ENCODE measurements at regions not wholly inside any gene's neighbourhood (a gene's known extent, or its start where the extent isn't known, plus 50 kb on each side); places are given as distances from the start of the nearest gene placed in this dataset.
"Not testable (repeated sequence)": the region's sequence is repeated elsewhere in the genome, so short reads cannot be mapped to it uniquely, and the experiment has no call there.

DNA sequence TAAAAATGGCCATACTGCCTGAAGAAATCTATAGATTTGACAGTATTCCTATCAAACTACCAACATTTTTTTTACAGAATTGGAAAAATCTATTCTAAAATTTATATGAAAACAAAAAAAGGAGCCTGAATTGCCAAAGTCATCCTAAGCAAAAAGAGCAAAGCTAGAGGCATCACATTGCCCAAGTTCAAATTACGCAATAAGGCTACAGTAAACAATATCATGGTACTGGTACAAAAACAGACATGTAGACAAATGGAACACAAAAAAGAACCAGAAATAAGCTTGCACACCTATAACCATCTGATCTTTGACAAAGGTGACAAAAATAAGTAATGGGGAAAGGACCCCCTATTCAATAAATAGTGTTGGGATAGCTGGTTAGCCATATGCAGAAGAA, 50.2 kb upstream of the THSD7B start:
- Histone ChIP-seq H2AFZ (ENCODE audit: low read depth, low read length) (no peak overlapping the region), H3K4me1 (ENCODE audit: insufficient read depth, low read length) (no peaks in the 10 kb centered on the region), H3K4me3 (ENCODE audit: low read length) (no peak overlapping the region), H3K9me3 (ENCODE audit: low read length) (no peaks in the 10 kb centered on the region), H3K36me3 (ENCODE audit: insufficient read depth, low read length) (no peaks in the 10 kb centered on the region), H3K27me3 (ENCODE audit: insufficient read depth, low read length) (no peaks in the 10 kb centered on the region)

DNA sequence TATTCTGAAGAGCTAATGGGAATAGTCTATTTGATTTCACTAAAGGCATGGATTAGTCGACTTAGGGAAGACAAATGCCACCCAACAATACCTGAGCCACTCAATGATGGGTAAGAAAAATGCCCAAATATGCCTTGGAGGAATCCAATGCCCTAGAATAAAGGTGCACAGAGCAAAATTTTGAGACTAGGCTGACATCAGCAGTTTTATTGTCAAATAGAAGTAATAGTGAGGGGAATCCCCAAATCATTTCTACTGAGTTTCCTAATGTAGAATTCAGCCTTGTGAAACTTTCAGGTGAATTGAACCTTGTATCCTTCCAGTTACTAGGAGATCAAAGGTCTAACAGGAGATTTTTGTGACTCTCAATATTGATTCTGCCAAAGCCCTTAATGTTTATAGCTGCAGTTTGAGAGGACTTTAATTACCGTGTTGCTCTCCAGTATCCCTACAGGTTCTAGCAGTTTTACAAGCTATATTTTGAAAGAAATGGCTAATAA, 50.8 kb upstream of the THSD7B start:
- no peaks in the 10 kb centered on the region for H3K36me3 ChIP-seq (ENCODE audit: insufficient read depth, low read length)
- H3K4me3 ChIP-seq (ENCODE audit: low read length) = no peak overlapping the region
- H3K9me3 ChIP-seq (ENCODE audit: low read length) = no peaks in the 10 kb centered on the region
- H3K4me1 ChIP-seq (ENCODE audit: insufficient read depth, low read length) = no peaks in the 10 kb centered on the region
- no peak overlapping the region for H2AFZ ChIP-seq (ENCODE audit: low read depth, low read length)
- no peaks in the 10 kb centered on the region for H3K27me3 ChIP-seq (ENCODE audit: insufficient read depth, low read length)

GRCh38 chr2:136713739-136714138, 51.6 kb upstream of the THSD7B start:
- Histone ChIP-seq H3K27me3 (ENCODE audit: insufficient read depth, low read length) (no peaks in the 10 kb centered on the region), H3K9me3 (ENCODE audit: low read length) (no peaks in the 10 kb centered on the region), H3K36me3 (ENCODE audit: insufficient read depth, low read length) (no peaks in the 10 kb centered on the region), H2AFZ (ENCODE audit: low read depth, low read length) (no peak overlapping the region), H3K4me1 (ENCODE audit: insufficient read depth, low read length) (no peaks in the 10 kb centered on the region), H3K4me3 (ENCODE audit: low read length) (no peak overlapping the region)

DNA sequence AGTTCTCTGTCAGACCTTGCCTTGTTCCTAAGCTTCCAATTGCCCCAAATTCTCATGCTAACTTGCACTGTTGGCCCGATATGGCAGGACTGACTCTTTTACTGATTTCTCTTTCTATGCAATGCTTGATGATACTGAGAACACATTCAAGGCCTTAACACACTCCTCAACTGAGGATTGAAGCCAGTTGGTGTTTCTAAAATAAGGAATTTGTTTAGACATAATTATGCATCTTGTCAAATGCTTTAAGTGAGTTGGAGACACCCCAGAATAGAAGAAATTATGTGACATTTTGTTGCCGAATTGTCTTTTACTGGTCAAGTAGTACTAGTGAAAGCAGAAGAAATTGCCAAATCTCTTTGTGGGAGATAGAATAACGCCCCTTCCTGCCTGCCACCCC, 60.0 kb upstream of the THSD7B start:
- H3K9me3 ChIP-seq (ENCODE audit: low read length) = no peaks in the 10 kb centered on the region
- H2AFZ ChIP-seq (ENCODE audit: low read depth, low read length) = no peak overlapping the region
- H3K36me3 ChIP-seq (ENCODE audit: insufficient read depth, low read length) = no peaks in the 10 kb centered on the region
- no peak overlapping the region for H3K4me3 ChIP-seq (ENCODE audit: low read length)
- no peaks in the 10 kb centered on the region for H3K27me3 ChIP-seq (ENCODE audit: insufficient read depth, low read length)
- H3K4me1 ChIP-seq (ENCODE audit: insufficient read depth, low read length) = no peaks in the 10 kb centered on the region

- H3K4me3 ChIP-seq (ENCODE audit: low read length) = no peak overlapping the region
- H3K36me3 ChIP-seq (ENCODE audit: insufficient read depth, low read length) = no peaks in the 10 kb centered on the region
- H3K4me1 ChIP-seq (ENCODE audit: insufficient read depth, low read length) = no peaks in the 10 kb centered on the region
- H3K9me3 ChIP-seq (ENCODE audit: low read length) = no peaks in the 10 kb centered on the region
- no peak overlapping the region for H2AFZ ChIP-seq (ENCODE audit: low read depth, low read length)
- no peaks in the 10 kb centered on the region for H3K27me3 ChIP-seq (ENCODE audit: insufficient read depth, low read length)
Measured at GRCh38 chr2:136703214-136703613, 62.1 kb upstream of the THSD7B start.

DNA sequence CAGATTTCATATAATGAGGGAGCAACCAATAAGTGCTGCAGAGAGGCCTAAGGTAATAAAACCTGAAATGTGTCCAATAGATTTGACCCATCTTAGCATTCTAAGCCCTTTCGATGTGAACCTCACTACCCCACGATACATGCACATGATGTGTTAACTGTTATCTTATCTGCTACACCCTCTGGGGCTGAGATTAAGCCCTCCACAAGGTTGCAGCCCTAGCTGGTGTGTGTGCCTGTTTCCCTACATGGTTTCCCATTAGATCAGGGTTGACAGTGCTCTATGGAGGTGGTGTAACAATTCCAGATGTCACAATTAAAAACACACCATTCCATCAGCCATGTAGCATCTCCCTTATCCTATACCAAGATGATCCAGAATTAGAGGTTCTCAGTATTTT, 68.9 kb upstream of the THSD7B start:
- Histone ChIP-seq H3K9me3 (ENCODE audit: low read length) (no peaks in the 10 kb centered on the region), H3K4me1 (ENCODE audit: insufficient read depth, low read length) (no peaks in the 10 kb centered on the region), H3K4me3 (ENCODE audit: low read length) (no peak overlapping the region), H3K36me3 (ENCODE audit: insufficient read depth, low read length) (no peaks in the 10 kb centered on the region), H2AFZ (ENCODE audit: low read depth, low read length) (no peak overlapping the region), H3K27me3 (ENCODE audit: insufficient read depth, low read length) (no peaks in the 10 kb centered on the region)

DNA sequence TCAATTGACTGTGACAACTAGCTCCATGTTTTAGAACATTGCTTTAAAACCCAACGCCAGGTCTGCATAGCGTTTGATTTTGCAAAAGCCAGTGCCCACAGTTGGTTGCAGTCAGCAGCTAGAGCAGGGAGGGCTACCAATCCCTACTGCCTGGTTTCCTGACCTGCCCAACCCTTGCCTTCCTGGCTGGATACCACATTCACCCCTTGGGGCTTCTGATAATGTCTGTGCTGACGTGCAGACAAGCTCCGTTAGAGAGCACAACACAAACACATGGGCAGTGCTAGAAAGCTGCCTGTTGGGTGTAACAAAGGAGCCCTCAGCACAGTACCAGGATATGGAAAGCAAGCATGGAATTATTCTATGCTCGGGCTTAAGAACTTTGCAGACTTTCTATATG, 71.4 kb upstream of the THSD7B start:
- no peak overlapping the region for H3K4me3 ChIP-seq (ENCODE audit: low read length)
- H3K9me3 ChIP-seq (ENCODE audit: low read length) = no peaks in the 10 kb centered on the region
- H3K36me3 ChIP-seq (ENCODE audit: insufficient read depth, low read length) = no peaks in the 10 kb centered on the region
- H3K27me3 ChIP-seq (ENCODE audit: insufficient read depth, low read length) = no peaks in the 10 kb centered on the region
- no peaks in the 10 kb centered on the region for H3K4me1 ChIP-seq (ENCODE audit: insufficient read depth, low read length)
- H2AFZ ChIP-seq (ENCODE audit: low read depth, low read length) = no peak overlapping the region

DNA sequence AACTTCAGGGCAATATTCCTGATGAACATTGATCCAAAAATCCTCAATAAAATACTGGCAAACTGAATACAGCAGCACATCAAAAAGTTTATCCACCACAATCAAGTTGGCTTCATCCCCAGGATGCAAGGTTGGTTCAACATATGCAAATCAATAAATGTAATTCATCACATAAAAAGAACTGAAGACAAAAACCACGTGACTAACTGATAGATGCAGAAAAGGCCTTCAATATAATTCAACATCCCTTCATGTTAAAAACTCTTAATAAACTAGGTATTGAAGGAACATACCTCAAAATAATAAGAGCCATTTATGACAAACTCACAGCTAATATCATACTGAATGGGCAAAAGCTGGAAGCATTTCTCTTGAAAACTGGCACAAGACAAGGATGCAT, 85.3 kb upstream of the THSD7B start:
- H3K4me3 ChIP-seq (ENCODE audit: low read length); H3K36me3 ChIP-seq (ENCODE audit: insufficient read depth, low read length); H2AFZ ChIP-seq (ENCODE audit: low read depth, low read length); H3K4me1 ChIP-seq (ENCODE audit: insufficient read depth, low read length); H3K27me3 ChIP-seq (ENCODE audit: insufficient read depth, low read length); H3K9me3 ChIP-seq (ENCODE audit: low read length): not testable (repeated sequence)

GRCh38 chr2:136665736-136666135, 99.6 kb upstream of the THSD7B start:
- Histone ChIP-seq H3K27me3 (ENCODE audit: insufficient read depth, low read length) (no peaks in the 10 kb centered on the region), H2AFZ (ENCODE audit: low read depth, low read length) (no peak overlapping the region), H3K36me3 (ENCODE audit: insufficient read depth, low read length) (no peaks in the 10 kb centered on the region), H3K4me1 (ENCODE audit: insufficient read depth, low read length) (no peaks in the 10 kb centered on the region), H3K9me3 (ENCODE audit: low read length) (no peaks in the 10 kb centered on the region), H3K4me3 (ENCODE audit: low read length) (no peak overlapping the region)

DNA sequence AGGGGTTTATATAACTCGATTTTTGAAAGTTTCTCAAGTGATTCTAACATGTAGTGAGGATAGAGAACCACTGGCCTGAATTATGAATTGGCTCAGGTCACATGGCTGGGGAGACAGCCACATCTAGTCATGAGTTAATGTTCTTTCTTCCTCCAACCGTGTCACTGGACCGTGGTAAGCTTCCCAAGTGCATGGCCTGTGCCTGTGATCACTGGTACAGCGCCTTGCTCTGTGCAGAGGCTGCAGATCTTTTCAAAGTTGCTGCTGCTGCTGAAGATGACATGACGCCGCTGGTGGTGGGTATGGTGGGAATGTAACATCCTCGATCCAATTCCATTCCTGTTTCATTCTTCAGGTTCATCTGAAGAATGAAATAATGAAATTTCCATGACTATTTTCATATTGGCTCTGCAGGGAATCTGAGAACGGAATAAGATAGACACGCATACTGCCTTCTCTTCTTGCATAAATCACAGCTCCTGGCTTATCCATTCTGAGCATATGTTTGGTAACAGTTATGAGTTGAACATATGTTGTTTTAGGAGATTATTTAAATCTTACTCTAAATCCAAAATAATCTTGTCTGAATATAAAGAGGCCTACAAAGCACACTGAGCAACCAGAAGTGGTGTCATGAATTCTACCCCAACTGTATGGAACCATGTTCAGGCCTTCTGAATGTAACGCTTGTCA, 100.5 kb upstream of the THSD7B start:
- H3K27me3 ChIP-seq (ENCODE audit: insufficient read depth, low read length) = no peaks in the 10 kb centered on the region
- H2AFZ ChIP-seq (ENCODE audit: low read depth, low read length) = no peak overlapping the region
- H3K36me3 ChIP-seq (ENCODE audit: insufficient read depth, low read length) = no peaks in the 10 kb centered on the region
- no peaks in the 10 kb centered on the region for H3K9me3 ChIP-seq (ENCODE audit: low read length)
- no peaks in the 10 kb centered on the region for H3K4me1 ChIP-seq (ENCODE audit: insufficient read depth, low read length)
- H3K4me3 ChIP-seq (ENCODE audit: low read length) = no peak overlapping the region

- Histone ChIP-seq H2AFZ (ENCODE audit: low read depth, low read length) (no peak overlapping the region), H3K9me3 (ENCODE audit: low read length) (no peaks in the 10 kb centered on the region), H3K27me3 (ENCODE audit: insufficient read depth, low read length) (no peaks in the 10 kb centered on the region), H3K4me3 (ENCODE audit: low read length) (no peak overlapping the region), H3K36me3 (ENCODE audit: insufficient read depth, low read length) (no peaks in the 10 kb centered on the region), H3K4me1 (ENCODE audit: insufficient read depth, low read length) (no peaks in the 10 kb centered on the region)
Measured at GRCh38 chr2:136658201-136658600, 107.1 kb upstream of the THSD7B start.

DNA sequence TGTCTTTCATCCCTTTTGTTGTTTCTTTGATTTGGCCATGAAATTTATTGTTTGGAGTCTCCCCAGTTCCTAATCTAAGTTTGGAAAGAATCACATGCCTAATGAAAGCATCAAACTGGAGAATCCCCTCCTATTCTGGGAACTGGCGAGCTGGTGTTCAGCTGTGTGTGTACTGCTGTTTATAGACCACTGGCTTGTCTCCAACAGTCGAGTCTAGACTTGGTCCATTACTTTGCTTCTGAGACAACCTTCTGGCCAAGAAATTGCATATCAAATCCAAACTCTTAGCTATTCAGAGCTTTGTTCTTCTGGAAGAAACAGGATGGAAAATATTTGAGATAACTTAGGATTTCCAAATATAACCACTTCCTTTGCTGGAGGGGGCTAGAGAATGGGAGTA, 111.5 kb upstream of the THSD7B start:
- no peaks in the 10 kb centered on the region for H3K9me3 ChIP-seq (ENCODE audit: low read length)
- no peak overlapping the region for H3K4me3 ChIP-seq (ENCODE audit: low read length)
- no peaks in the 10 kb centered on the region for H3K36me3 ChIP-seq (ENCODE audit: insufficient read depth, low read length)
- H3K4me1 ChIP-seq (ENCODE audit: insufficient read depth, low read length) = no peaks in the 10 kb centered on the region
- no peaks in the 10 kb centered on the region for H3K27me3 ChIP-seq (ENCODE audit: insufficient read depth, low read length)
- H2AFZ ChIP-seq (ENCODE audit: low read depth, low read length) = no peak overlapping the region

- H3K36me3 ChIP-seq (ENCODE audit: insufficient read depth, low read length) = no peaks in the 10 kb centered on the region
- H3K4me1 ChIP-seq (ENCODE audit: insufficient read depth, low read length) = no peaks in the 10 kb centered on the region
- H3K27me3 ChIP-seq (ENCODE audit: insufficient read depth, low read length) = no peaks in the 10 kb centered on the region
- H3K4me3 ChIP-seq (ENCODE audit: low read length) = no peak overlapping the region
- no peaks in the 10 kb centered on the region for H3K9me3 ChIP-seq (ENCODE audit: low read length)
- no peak overlapping the region for H2AFZ ChIP-seq (ENCODE audit: low read depth, low read length)
Measured at GRCh38 chr2:136651456-136652010, 113.8 kb upstream of the THSD7B start.

DNA sequence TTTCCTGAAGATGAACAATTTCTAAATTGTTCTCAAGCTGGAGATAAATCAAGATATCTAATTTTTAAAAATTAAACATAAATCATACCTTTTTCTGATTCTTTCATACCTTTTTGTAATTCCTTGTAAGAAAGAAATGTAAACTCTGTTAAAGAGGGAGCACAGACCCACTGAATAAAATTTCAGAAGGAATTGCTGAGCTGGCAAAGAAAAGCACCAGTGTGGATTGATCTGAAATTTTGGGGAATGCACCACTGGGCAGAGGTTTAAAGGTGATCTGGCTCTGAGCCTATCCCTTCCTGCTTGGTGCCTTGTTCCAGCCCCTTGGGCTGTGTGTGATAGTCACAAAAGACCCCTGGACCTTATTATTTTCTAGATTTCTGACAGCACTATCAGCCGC, 118.3 kb upstream of the THSD7B start:
- no peaks in the 10 kb centered on the region for H3K36me3 ChIP-seq (ENCODE audit: insufficient read depth, low read length)
- no peak overlapping the region for H2AFZ ChIP-seq (ENCODE audit: low read depth, low read length)

More for the DNA sequence above, 118.3 kb upstream of the THSD7B start:
- H3K4me1 ChIP-seq (ENCODE audit: insufficient read depth, low read length) = no peaks in the 10 kb centered on the region
- no peaks in the 10 kb centered on the region for H3K9me3 ChIP-seq (ENCODE audit: low read length)
- H3K27me3 ChIP-seq (ENCODE audit: insufficient read depth, low read length) = no peaks in the 10 kb centered on the region
- no peak overlapping the region for H3K4me3 ChIP-seq (ENCODE audit: low read length)

Measured in neuron (in vitro differentiated cells).